ENCODE measurements at regions not wholly inside any gene's neighbourhood (a gene's known extent, or its start where the extent isn't known, plus 50 kb on each side); places are given as distances from the start of the nearest gene placed in this dataset.

GRCh38 chr5:68669864-68670575 lies 423.8 kb upstream of the SLC30A5 start:
- Histone ChIP-seq H3K36me3 (ENCODE audit: control insufficient read depth, insufficient read depth, low read length) (no peaks in the 10 kb centered on the region), H3K27ac (ENCODE audit: low read length) (no peak overlapping the region), H3K27me3 (ENCODE audit: control insufficient read depth, insufficient read depth, low read length) (no peaks in the 10 kb centered on the region), H3K9me3 (ENCODE audit: control insufficient read depth, insufficient read depth, low read depth, low read length) (no peaks in the 10 kb centered on the region), H3K4me1 (ENCODE audit: control insufficient read depth, insufficient read depth, low read length) (no peaks in the 10 kb centered on the region), H3K4me3 (ENCODE audit: low read depth in 2 of 2, low read length in 2 of 2) (no peak overlapping the region)
- ChIA-PET CTCF (no interaction called here), POLR2A (no interaction called here)
- DNase-seq (ENCODE audit: low read depth, low spot score) (no peak), ATAC-seq (no peak)
- BruUV-seq (replicated peaks): no TSS peak
- in situ Hi-C loops (cut with HindIII; ENCODE audit: low pct_unique_long_range_greater_than_20kb, low sequenced_read_pairs): no loop called here
- intact Hi-C loops (cut with micrococcal nuclease; ENCODE audit: unreplicated experiment): no loop called here
- TF ChIP-seq TCF7L2 (IDR thresholded peaks at IDR 0.05; ENCODE audit: low read depth, low read length) (no peak), POLR2AphosphoS5 (IDR thresholded peaks at IDR 0.05; ENCODE audit: low read depth, low read length) (no peak)

GRCh38 chr5:68673106-68673822 lies 420.6 kb upstream of the SLC30A5 start:
- CTCF ChIA-PET: no interaction called here
- Histone ChIP-seq H3K27ac (ENCODE audit: low read length) (no peak overlapping the region), H3K4me3 (ENCODE audit: low read depth in 2 of 2, low read length in 2 of 2) (no peak overlapping the region), H3K27me3 (ENCODE audit: control insufficient read depth, insufficient read depth, low read length) (no peaks in the 10 kb centered on the region), H3K4me1 (ENCODE audit: control insufficient read depth, insufficient read depth, low read length) (no peaks in the 10 kb centered on the region), H3K36me3 (ENCODE audit: control insufficient read depth, insufficient read depth, low read length) (no peaks in the 10 kb centered on the region), H3K9me3 (ENCODE audit: control insufficient read depth, insufficient read depth, low read depth, low read length) (no peaks in the 10 kb centered on the region)
- ATAC-seq: no peak
- no peak for DNase-seq (ENCODE audit: low read depth, low spot score)
- intact Hi-C loops (cut with micrococcal nuclease; ENCODE audit: unreplicated experiment): no loop called here
- TF ChIP-seq TCF7L2 (IDR thresholded peaks at IDR 0.05; ENCODE audit: low read depth, low read length): no peak
- no peak for TF ChIP-seq REST (IDR thresholded peaks at IDR 0.05; ENCODE audit: insufficient read depth in 1 of 2, low read depth in 2 of 2, low read length in 1 of 2)
- no peak for TF ChIP-seq POLR2AphosphoS5 (IDR thresholded peaks at IDR 0.05; ENCODE audit: low read depth, low read length)
- no peak for TF ChIP-seq SIN3A (IDR thresholded peaks at IDR 0.05; ENCODE audit: borderline replicate concordance, insufficient read depth, low read depth, low read length)
- POLR2A ChIA-PET: no interaction called here
- in situ Hi-C loops (cut with HindIII; ENCODE audit: low pct_unique_long_range_greater_than_20kb, low sequenced_read_pairs): no loop called here
- no TSS peak for BruUV-seq (replicated peaks)

- in situ Hi-C loops (cut with HindIII; ENCODE audit: low pct_unique_long_range_greater_than_20kb, low sequenced_read_pairs) (no loop called here), intact Hi-C loops (cut with micrococcal nuclease; ENCODE audit: unreplicated experiment) (no loop called here)
- H3K27me3 ChIP-seq (ENCODE audit: control insufficient read depth, insufficient read depth, low read length): no peaks in the 10 kb centered on the region
- TF ChIP-seq TCF7L2 (IDR thresholded peaks at IDR 0.05; ENCODE audit: low read depth, low read length) (no peak), POLR2AphosphoS5 (IDR thresholded peaks at IDR 0.05; ENCODE audit: low read depth, low read length) (no peak), SIN3A (IDR thresholded peaks at IDR 0.05; ENCODE audit: borderline replicate concordance, insufficient read depth, low read depth, low read length) (no peak), CTCF (IDR thresholded peaks at IDR 0.05) (no peak), REST (IDR thresholded peaks at IDR 0.05; ENCODE audit: insufficient read depth in 1 of 2, low read depth in 2 of 2, low read length in 1 of 2) (no peak)
- no peaks in the 10 kb centered on the region for H3K9me3 ChIP-seq (ENCODE audit: control insufficient read depth, insufficient read depth, low read depth, low read length)
- DNase-seq (ENCODE audit: low read depth, low spot score) (no peak), ATAC-seq (no peak)
- BruUV-seq (replicated peaks): no TSS peak
- no peaks in the 10 kb centered on the region for H3K36me3 ChIP-seq (ENCODE audit: control insufficient read depth, insufficient read depth, low read length)
- H3K27ac ChIP-seq (ENCODE audit: low read length): no peak overlapping the region
- ChIA-PET CTCF (no interaction called here), POLR2A (no interaction called here)
- no peak overlapping the region for H3K4me3 ChIP-seq (ENCODE audit: low read depth in 2 of 2, low read length in 2 of 2)
- no peaks in the 10 kb centered on the region for H3K4me1 ChIP-seq (ENCODE audit: control insufficient read depth, insufficient read depth, low read length)
These were observed 420.0 kb upstream of the SLC30A5 start for GRCh38 chr5:68673823-68674180.
